Activated naive CD8-positive, alpha-beta T cell treated with anti-CD3 and anti-CD28 coated beads, Interleukin-2, amount 50 U/mL, for 24 hours (primary cell): ENCODE measurements at regions not wholly inside any gene's neighbourhood (a gene's known extent, or its start where the extent isn't known, plus 50 kb on each side); places are given as distances from the start of the nearest gene placed in this dataset.

Source experiments
- ATAC-seq: fragments of 150-1000 bp; cut with Tn5 transposase; one replicate; pipeline ENCODE4 v1.10.0; 2021
- DNase-seq: peaks from one replicate; pipeline ENCODE4 v3.0.0; 2021
- H3K27ac Mint-ChIP-seq: one replicate; pipeline ENCODE4 v1.8.0; 2021; ENCODE audit warnings: mild to moderate bottlenecking, mixed read lengths
- H3K27me3 Mint-ChIP-seq: one replicate; pipeline ENCODE4 v1.8.0; 2021; ENCODE audit warnings: mixed read lengths
- H3K36me3 Mint-ChIP-seq: one replicate; pipeline ENCODE4 v1.8.0; 2021; ENCODE audit warnings: low read depth, mixed read lengths
- H3K4me1 Mint-ChIP-seq: one replicate; pipeline ENCODE4 v1.8.0; 2021; ENCODE audit warnings: mixed read lengths
- H3K4me3 Mint-ChIP-seq: one replicate; pipeline ENCODE4 v1.8.0; 2021; ENCODE audit warnings: mild to moderate bottlenecking, moderate library complexity, mixed read lengths
- H3K9me3 Mint-ChIP-seq: one replicate; pipeline ENCODE4 v1.8.0; 2021; ENCODE audit warnings: mixed read lengths

DNA sequence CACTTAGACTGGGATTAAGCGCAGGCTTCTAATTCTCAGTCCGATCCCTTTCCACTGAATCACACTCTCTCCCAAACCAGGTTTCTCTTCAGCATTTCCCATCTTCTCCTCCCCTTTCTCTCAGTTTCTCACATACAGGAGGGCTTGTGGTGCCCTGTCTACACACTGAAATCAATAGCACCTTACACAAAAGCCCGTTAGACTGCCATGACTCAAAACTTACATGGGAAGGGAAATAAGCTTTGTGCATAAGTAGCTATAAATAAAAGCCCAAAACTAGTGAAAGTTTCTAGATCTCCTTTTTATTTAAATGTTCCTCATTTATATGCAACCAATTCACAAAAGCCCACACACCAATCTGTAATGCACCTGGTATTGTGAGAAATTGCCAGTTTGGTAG is 318.4 kb downstream of the TXNL1 start:
- no peak for ATAC-seq
- no peaks in the 10 kb centered on the region for H3K27me3 Mint-ChIP-seq
- no peak overlapping the region for H3K4me3 Mint-ChIP-seq
- peak overlapping the region; percentile 30 for H3K27ac Mint-ChIP-seq
- no peak for DNase-seq
- peaks cover 15% of the 10 kb centered on the region for H3K4me1 Mint-ChIP-seq
- no peaks in the 10 kb centered on the region for H3K36me3 Mint-ChIP-seq
- H3K9me3 Mint-ChIP-seq = no peaks in the 10 kb centered on the region

DNA sequence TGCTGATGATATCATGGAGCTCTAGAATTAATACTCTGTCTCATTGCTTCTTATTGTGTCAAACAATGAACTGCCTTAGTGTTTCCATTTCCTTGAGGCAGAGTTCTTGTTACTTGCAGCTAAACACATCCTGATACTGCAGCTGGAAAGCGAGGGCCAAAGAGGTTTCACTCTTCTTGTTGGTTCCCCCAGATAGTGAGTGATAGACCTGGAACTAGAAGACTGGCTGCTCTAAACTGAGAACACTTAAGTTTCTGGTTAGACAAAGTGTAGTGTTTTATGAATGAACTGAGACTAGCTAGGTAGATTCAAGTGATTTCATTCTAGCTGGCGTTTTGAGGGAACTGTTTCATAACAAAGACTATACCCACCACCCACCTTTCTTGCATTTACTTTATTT is 321.7 kb downstream of the TXNL1 start:
- DNase-seq = no peak
- no peaks in the 10 kb centered on the region for H3K36me3 Mint-ChIP-seq
- H3K27ac Mint-ChIP-seq = no peak overlapping the region
- H3K9me3 Mint-ChIP-seq = no peaks in the 10 kb centered on the region
- H3K4me3 Mint-ChIP-seq = no peak overlapping the region
- H3K27me3 Mint-ChIP-seq = no peaks in the 10 kb centered on the region
- ATAC-seq = no peak
- H3K4me1 Mint-ChIP-seq = peaks cover 15% of the 10 kb centered on the region

DNA sequence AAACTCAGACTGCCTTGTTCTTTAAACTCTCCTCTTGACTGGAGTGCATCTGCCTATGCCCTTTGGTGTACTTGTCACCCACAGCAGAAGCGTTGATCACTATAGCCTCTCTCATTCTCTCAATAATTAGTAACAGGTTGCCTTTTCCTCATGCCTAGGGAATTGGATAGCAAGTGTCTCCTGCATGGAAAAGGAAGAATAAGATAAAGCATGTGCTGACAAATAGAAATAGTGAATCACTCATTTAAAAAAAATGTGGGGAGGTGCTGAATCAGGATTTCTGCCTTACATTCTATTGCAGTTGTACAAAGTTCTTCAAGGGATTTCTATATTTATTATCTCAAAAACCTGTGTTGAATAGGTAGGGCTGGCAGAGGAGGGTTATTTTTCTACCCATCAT is 323.0 kb downstream of the TXNL1 start:
- ATAC-seq = no peak
- Mint-ChIP-seq H3K4me1 (peaks cover 10% of the 10 kb centered on the region), H3K36me3 (no peaks in the 10 kb centered on the region), H3K4me3 (no peak overlapping the region), H3K27ac (no peak overlapping the region), H3K27me3 (no peaks in the 10 kb centered on the region), H3K9me3 (no peaks in the 10 kb centered on the region)
- DNase-seq = no peak

DNA sequence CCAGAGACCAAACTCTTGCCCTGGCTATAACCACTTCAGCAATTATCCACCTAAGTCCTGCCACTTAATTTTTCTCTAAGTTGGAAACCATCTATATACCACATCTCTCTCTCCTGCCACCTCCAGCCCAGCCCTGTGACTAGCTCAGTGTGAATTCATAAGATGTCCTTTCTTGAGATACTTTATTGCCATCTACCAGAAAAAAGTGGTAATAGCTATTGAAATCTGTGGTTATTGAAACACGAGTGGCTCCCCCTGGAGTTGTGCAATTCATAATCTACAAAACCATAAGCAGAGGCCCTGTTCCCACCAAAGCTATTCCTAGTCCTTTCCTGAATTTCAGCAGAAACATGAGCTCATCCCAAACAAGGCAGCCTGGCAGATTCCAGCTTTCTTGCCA is 324.0 kb downstream of the TXNL1 start:
- DNase-seq = no peak

DNA sequence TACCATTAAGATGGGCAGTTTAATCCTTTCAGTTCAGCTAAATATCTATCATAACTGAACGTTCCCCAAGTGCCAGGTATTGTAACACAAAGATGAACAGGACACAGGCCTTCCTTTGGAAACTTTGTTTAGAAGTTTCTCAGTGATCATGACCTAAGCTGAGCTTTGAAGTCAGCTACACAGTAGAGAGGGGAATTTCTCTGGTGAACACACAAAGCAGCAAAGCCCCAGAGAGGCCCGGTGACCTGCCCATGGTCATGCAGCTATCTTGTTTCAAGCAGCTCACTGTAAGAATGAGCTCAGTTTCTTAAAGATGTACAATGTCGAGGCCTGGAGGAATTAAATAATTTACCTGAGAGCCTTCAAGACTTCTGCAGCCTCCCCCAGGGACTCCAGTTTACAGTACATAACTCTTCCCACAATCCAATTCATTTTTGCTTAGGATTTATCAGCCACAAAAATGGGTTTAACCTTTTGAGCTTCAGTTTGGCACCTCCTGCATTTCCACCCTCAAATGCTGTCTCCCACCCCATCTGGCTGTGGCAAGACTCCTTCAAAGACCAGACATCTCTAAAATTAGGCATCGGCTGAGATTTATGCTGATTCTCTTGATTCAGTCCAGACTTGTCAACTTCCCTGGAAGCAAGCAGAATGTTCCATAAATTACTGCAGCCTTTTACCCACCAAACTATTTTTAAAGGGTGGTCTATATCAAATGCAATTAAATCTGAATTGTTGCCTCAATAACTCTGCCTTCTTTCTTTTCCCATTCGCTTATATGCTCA is 325.6 kb downstream of the TXNL1 start:
- Mint-ChIP-seq H3K4me1 (peaks cover 4% of the 10 kb centered on the region), H3K36me3 (no peaks in the 10 kb centered on the region), H3K27ac (no peak overlapping the region), H3K27me3 (no peaks in the 10 kb centered on the region), H3K4me3 (no peak overlapping the region), H3K9me3 (no peaks in the 10 kb centered on the region)
- no peak for ATAC-seq
- no peak for DNase-seq

More for the DNA sequence above, 324.0 kb downstream of the TXNL1 start:
- Mint-ChIP-seq H3K9me3 (no peaks in the 10 kb centered on the region), H3K27me3 (no peaks in the 10 kb centered on the region), H3K27ac (no peak overlapping the region), H3K4me1 (peaks cover 6% of the 10 kb centered on the region), H3K36me3 (no peaks in the 10 kb centered on the region), H3K4me3 (no peak overlapping the region)
- ATAC-seq = no peak

DNA sequence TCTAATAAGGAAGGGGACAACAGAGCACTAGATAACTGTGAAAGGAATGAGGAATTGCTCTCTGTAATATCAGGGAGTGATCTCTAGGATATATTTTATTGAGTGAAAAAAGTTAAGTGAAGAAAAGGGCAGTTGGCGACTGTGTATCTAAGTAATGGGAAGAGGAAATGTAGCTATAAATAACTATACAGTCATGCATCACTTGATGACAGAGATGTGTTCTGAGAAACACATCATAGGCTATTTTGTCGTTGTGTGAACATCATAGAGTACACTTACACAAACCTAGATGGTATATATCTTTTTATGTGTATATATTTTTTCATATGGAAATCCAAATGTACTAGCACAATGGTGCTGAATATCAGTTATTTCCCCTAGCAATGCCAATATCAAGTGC is 329.3 kb downstream of the TXNL1 start:
- Mint-ChIP-seq H3K27ac (no peak overlapping the region), H3K27me3 (no peaks in the 10 kb centered on the region), H3K9me3 (no peaks in the 10 kb centered on the region), H3K4me3 (no peak overlapping the region), H3K4me1 (peaks cover 4% of the 10 kb centered on the region), H3K36me3 (no peaks in the 10 kb centered on the region)
- ATAC-seq (no peak), DNase-seq (no peak)

DNA sequence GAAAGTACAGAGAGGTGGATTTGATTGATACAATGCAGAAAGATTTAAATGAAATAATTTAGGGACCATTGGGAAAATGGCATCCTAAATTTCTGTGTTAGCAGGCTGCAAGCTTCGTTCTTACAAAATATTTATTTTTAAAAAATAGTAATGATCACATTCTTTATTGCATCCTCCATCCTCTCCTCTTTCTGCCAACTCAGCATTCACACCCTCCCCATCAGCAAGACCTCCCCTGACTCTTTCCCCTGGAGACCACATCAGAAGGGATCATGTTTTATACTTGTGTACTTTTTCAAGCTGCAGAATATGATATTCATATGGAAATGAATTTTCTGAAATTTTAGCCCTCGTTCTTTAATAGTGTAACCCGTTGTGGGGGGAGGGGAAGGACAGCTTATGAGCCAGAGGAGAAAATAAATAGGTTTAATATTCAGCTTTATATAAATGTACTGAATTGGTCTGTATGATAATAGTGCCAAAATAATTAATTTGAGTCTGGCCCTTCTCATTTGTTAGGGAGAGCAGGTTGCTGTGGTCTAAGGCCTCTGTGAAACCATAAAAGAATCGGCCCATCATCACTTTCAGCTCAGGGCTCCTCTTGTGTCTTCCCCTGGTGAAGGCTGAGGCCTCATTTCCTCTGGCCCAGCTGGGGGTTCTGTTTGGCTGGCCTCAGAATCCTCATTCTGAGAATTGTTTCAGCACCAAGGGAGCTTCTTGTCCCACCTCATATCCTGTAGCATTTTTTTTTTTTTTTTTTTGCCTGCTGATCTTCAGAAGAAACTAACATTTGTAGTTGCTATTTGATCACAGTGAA is 330.8 kb downstream of the TXNL1 start:
- ATAC-seq (no peak), DNase-seq (no peak)
- H3K36me3 Mint-ChIP-seq = no peaks in the 10 kb centered on the region
- H3K4me3 Mint-ChIP-seq = no peak overlapping the region
- no peaks in the 10 kb centered on the region for H3K9me3 Mint-ChIP-seq
- no peaks in the 10 kb centered on the region for H3K27me3 Mint-ChIP-seq
- peaks cover 4% of the 10 kb centered on the region for H3K4me1 Mint-ChIP-seq
- H3K27ac Mint-ChIP-seq = no peak overlapping the region

DNA sequence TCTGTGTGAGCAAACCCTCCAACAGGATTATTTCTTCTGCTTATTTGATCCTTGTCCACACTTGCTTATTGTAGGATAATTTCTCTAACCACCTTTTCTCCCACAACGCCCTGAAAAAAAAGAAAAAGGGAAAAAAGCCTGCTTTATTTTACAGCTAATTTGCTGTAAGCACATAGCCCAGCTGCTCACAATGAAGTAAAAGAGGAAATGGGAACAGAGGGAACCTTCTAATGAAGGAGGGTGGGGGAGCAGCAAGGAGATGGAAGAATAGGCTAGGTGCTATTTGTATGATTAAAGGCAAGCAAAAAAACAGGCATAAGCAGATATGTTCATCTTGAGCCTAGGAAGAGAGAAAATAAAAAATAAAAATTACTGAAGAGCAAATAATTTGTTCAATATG is 331.6 kb downstream of the TXNL1 start:
- Mint-ChIP-seq H3K9me3 (no peaks in the 10 kb centered on the region), H3K4me3 (no peak overlapping the region), H3K4me1 (peaks cover 4% of the 10 kb centered on the region), H3K27me3 (no peaks in the 10 kb centered on the region), H3K27ac (no peak overlapping the region), H3K36me3 (no peaks in the 10 kb centered on the region)
- DNase-seq = no peak
- ATAC-seq = no peak

DNA sequence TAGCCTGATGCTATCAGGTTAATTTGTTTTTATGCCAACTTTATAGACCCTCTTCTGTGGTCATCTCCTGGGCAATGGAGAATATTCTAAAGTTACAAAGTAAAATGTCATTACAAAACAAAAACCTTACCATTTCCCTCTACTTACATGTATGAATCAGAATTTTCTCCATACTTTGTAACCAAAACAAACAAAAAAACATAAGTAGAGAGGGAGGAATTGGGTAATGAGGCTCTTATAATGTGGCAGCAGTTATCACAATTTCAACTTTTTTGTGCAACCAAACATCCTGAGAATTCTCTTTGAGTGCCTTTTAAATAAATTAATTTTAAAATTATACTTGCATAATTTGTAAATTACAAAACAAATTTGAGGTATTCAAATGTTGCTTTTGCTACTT is 332.8 kb downstream of the TXNL1 start:
- no peaks in the 10 kb centered on the region for H3K9me3 Mint-ChIP-seq
- DNase-seq = no peak
- no peaks in the 10 kb centered on the region for H3K36me3 Mint-ChIP-seq
- no peak for ATAC-seq
- no peaks in the 10 kb centered on the region for H3K27me3 Mint-ChIP-seq
- H3K4me1 Mint-ChIP-seq = peaks cover 4% of the 10 kb centered on the region
- H3K4me3 Mint-ChIP-seq = no peak overlapping the region
- H3K27ac Mint-ChIP-seq = no peak overlapping the region

DNA sequence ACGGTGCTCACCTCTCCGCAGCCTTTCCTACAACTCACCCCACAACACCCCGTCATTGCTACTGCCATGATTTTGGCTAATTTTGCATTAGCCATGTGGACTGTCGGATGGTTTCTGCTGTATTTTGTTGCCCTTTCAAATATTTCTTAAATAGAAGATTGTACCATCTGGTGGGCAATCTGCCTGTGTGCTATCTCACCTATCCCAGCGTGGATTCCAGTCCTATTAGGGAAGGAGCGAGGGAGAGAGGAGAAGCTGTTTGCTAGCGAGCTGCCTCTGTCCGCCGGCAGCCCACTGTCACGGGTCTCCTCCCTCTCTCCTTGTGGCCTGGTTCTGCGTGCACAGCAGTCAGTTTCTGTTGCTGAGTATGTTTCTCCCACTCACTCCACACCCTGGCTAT is 336.2 kb downstream of the TXNL1 start:
- Mint-ChIP-seq H3K9me3 (no peaks in the 10 kb centered on the region), H3K4me3 (no peak overlapping the region), H3K4me1 (no peaks in the 10 kb centered on the region), H3K27me3 (no peaks in the 10 kb centered on the region), H3K36me3 (no peaks in the 10 kb centered on the region), H3K27ac (no peak overlapping the region)
- no peak for DNase-seq
- no peak for ATAC-seq

DNA sequence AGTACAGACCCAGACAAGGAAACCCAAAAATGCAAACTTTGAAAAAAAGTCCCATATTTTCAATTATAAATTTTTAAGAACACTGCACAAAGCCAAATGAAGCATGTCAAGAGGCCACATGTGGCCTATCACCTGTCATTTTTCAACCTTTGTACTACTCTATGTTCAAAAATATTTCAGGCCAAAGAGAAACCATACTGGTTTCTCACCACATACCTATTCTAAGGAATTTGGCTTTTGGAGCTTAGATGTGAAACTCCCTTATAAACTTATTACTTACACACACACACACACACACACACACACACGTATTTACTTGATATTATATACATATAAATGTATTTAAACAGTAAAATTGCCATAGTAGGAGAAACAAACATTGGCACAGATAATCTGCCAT is 338.7 kb downstream of the TXNL1 start:
- no peaks in the 10 kb centered on the region for H3K9me3 Mint-ChIP-seq
- H3K36me3 Mint-ChIP-seq = no peaks in the 10 kb centered on the region
- peaks cover 1% of the 10 kb centered on the region for H3K4me1 Mint-ChIP-seq
- DNase-seq (no peak), ATAC-seq (no peak)
- no peak overlapping the region for H3K27ac Mint-ChIP-seq
- H3K4me3 Mint-ChIP-seq = no peak overlapping the region
- H3K27me3 Mint-ChIP-seq = no peaks in the 10 kb centered on the region

DNA sequence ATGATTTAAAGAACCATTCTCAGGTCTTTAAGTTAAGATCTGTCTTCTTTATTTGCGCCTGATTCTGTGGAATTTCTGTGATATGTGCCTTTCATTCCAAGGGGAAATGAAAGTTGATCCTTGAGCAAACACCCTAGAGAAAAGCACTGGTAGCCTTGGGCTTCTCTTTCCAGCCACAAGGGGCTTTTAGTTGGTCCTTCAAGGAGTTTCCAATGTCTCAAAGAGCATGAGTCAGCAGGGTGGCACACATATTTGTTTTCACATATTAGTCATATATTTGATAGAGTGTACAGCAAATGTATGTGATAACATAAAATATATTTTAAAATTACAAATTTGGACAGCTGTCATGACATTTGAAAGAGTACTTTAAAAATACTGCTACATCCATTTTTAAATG is 339.5 kb downstream of the TXNL1 start:
- no peak for DNase-seq
- Mint-ChIP-seq H3K9me3 (no peaks in the 10 kb centered on the region), H3K4me1 (peaks cover 2% of the 10 kb centered on the region), H3K36me3 (no peaks in the 10 kb centered on the region), H3K27me3 (no peaks in the 10 kb centered on the region), H3K27ac (no peak overlapping the region), H3K4me3 (no peak overlapping the region)
- ATAC-seq = no peak

DNA sequence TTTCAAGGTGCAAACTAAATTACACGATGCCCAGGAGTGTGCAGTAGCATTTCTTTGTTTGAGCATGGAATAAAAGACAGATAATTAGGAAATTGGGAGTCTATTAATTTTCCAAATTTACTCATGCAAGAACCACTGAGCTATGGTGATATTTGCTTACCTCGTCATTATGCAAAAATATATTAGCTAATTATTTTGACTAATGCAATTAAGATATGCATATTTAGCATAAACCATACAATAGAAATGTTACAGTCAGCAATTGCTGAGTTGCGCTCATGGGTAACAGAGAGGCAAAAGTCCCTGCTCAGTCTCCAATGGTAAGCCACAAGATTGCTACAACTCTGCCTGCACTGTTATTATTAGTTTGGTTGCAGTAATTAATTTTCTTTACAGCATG is 342.0 kb downstream of the TXNL1 start:
- Mint-ChIP-seq H3K27me3 (no peaks in the 10 kb centered on the region), H3K9me3 (no peaks in the 10 kb centered on the region), H3K27ac (no peak overlapping the region), H3K4me3 (no peak overlapping the region), H3K36me3 (no peaks in the 10 kb centered on the region), H3K4me1 (peaks cover 2% of the 10 kb centered on the region)
- no peak for ATAC-seq
- no peak for DNase-seq

DNA sequence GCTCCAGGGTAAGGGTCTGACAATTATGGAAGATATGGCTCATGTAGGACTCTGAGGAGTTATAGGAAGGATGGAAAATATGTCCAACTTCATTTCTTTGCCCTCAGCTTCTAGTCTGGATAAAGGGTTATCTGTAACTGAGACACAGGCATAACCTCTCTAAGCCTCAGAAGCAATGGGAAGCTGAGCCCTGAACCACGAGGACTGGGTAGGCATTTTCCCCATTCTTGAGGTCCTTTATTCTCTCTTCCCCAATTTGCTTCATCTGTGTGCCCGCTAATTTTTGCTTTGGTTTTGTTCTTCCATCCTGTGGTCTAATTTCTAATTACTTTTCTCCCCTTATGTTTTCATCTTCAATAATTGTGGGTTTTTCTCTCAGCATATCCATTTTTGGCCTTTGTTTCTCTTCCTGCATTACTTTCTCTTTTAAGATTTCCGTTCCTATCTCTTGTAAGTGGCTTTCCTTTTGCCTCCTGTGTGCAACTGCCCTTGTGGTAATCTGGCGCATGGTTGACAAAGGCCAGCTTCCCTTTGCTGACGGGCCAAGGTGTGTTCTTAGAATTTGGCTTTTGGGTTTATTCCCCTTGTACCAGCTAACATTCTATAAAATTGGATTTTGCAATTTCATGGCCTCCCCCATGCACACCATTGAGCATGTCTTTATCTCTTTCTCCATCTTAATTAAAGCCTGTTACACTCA is 343.8 kb downstream of the TXNL1 start:
- Mint-ChIP-seq H3K36me3 (no peaks in the 10 kb centered on the region), H3K4me3 (no peak overlapping the region), H3K4me1 (peaks cover 6% of the 10 kb centered on the region), H3K9me3 (no peaks in the 10 kb centered on the region), H3K27ac (no peak overlapping the region), H3K27me3 (no peaks in the 10 kb centered on the region)
- ATAC-seq (no peak), DNase-seq (no peak)

DNA sequence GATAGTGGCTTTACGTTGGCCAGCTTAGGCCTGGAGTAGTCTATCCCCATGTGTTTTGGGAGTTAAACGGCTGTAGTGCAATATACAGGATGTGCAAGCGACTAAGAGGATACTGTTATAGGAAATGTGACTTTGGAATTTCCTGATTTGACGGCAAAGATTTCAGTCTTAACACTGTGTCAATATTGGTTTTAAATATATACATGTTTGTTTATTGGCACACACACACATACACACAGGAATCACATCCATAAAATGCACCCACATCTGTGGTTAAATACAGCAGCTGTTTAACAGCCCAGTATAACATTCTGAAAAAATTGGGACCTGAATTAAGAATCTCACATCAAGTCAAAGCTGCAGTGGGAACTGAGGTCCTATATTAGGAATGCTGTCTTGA is 347.1 kb downstream of the TXNL1 start:
- H3K27ac Mint-ChIP-seq = no peak overlapping the region
- no peak for ATAC-seq
- H3K9me3 Mint-ChIP-seq = no peaks in the 10 kb centered on the region
- peaks cover 6% of the 10 kb centered on the region for H3K4me1 Mint-ChIP-seq
- H3K27me3 Mint-ChIP-seq = no peaks in the 10 kb centered on the region
- DNase-seq = no peak
- H3K36me3 Mint-ChIP-seq = no peaks in the 10 kb centered on the region
- no peak overlapping the region for H3K4me3 Mint-ChIP-seq
